NCI-H2227 (cell line): ENCODE measurements at regions not wholly inside any gene's neighbourhood (a gene's known extent, or its start where the extent isn't known, plus 50 kb on each side); places are given as distances from the start of the nearest gene placed in this dataset.
"Not testable (repeated sequence)": the region's sequence is repeated elsewhere in the genome, so short reads cannot be mapped to it uniquely, and the experiment has no call there.

Source experiments
- DNase-seq: peaks from one replicate; lab custom pipeline; 2025; ENCODE audit not compliant: unreplicated experiment; lab: John Stamatoyannopoulos, UW

DNA sequence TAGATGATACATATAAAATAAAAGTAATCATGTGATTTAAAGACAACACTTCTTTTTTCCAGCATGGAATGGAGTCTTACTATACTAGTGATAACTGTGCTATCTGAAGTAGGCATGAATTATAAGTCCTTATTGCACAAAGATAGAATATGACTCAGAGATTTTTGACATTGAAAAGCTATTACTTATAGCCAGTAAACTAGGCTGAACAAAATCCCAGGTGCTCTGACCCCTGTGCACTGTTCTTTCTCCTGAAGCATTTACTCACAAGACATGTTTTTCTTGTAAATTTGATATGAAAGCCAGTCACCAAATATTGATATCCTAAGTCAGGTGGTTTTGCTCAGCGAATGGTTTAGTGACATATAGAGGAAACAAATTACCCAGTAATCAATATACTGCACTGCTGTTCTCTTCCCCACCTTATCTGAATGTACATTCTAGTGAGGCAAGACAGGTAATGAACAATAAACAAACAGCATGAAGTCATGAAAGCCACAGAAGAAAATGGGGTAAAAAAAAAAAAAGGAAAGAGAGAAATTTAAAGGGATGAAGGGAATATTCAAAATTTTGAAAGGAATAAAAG is 1567.0 kb upstream of the SPRY2 start:
- DNase-seq: no peak

DNA sequence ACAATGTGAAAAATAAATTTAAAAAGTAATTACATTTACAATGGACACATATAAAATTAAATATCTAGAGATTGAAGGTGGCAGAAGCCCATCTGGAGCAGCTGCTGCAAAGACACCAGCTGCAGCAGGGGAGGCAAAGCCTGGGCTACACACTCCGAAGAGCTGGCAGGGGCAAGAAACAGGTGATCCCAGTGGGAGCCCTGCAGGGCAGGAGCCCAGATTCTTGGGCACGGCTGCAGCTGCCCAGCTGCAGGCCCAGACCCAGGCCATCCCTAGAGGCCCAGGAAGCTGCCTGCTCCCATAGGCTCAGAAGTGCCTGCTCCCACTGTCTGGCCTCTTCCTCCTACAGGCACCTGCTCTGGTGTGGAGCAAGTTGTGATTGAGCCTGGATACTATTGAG is 1547.9 kb upstream of the SPRY2 start:
- no peak for DNase-seq

DNA sequence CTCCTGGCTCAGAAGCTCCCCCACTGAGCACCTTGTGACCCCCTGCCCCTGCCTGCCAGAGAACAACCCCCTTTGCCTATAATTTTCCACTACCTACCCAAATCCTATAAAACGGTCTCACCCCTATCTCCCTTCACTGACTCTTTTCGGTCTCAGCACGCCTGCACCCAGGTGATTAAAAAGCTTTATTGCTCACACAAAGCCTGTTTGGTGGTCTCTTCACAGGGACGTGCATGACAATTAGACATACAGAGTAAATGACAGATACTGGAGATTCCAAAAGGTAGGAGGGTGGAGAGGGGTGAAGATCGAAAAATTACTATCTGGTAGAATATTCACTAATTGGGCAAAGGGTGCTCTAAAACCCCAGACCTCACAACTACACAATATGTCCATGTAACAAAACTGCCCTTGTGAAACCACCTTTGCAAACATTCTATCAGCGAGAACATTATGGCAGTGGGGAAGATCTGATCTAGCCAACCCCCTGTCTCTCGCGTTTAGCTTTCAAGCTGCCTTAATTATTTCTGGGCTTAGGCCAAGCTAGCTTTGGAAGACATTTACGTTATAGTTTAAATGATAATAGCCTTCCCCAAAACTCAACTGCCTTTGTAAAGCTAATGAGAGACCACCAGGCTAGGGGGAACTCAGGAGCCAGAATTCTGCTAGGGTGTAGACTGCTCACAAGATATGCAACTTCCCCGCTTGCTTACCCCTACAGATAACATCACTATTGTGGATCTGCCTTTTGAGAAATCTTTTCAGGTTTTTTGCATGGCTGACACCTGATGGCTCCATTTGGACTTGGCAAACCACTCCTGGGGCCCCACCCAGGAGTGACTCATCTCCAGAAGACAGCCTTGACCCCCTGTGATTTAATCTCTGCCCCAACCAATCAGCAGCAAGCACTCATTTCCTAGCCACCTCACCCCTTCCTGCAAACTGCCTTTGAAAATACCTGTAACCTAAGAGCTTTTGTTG is 1534.0 kb upstream of the SPRY2 start:
- DNase-seq: no peak

DNA sequence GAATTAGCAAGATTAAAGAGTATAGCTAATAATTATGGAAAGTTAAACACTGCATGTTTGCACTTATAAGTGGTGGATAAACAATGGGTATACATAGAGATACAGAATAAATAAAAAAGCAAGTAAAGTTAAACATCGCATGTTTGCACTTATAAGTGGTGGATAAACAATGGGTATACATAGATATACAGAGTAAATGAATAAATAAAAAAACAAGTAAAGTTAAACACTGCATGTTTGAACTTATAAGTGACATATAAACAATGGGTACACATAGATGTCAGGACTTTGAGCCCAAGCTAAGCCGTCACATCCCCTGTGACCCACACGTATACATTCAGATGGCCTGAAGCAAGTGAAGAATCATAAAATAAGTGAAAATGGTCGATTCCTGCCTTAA is 1533.3 kb upstream of the SPRY2 start:
- no peak for DNase-seq

DNA sequence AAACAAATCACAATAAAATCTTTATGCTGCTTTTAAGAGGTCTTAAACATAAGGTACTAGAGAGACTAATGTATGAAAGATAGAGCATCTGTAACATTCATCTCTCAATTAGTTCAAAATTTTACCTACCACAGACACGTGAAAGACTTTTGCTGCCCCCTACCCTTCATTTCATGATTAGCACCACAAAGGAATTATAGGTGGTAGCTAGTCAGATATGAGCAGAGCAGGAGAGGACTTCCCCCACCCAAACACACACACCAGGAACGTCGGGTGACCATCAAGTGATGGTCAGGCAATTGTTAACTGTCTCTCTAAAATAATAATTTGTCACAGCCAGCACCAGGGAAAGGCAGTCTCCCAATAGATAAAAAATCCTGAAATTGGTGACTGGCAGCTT is 1531.7 kb upstream of the SPRY2 start:
- no peak for DNase-seq

DNA sequence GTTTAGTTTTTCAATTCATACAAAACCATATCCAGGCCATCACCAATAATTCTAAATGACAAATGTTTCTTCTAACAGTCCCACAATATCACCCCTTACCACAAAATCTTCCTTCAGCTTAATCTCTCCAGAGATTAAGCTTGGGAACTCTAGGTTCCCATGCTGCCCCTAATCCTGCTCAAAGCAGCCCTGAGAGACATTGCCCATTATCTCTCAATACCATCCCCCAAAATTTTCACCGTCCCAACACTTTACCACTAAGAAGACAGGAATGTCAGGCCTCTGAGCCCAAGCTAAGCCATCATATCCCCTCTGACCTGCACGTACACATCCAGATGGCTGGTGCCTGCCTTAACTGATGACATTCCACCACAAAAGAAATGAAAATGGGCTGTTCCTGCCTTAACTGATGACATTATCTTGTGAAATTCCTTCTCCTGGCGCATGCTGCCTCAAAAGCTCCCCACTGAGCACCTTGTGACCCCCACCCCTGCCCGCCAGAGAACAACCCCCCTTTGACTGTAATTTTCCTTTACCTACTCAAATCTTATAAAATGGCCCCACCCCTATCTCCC is 1530.9 kb upstream of the SPRY2 start:
- not testable (repeated sequence) for DNase-seq

DNA sequence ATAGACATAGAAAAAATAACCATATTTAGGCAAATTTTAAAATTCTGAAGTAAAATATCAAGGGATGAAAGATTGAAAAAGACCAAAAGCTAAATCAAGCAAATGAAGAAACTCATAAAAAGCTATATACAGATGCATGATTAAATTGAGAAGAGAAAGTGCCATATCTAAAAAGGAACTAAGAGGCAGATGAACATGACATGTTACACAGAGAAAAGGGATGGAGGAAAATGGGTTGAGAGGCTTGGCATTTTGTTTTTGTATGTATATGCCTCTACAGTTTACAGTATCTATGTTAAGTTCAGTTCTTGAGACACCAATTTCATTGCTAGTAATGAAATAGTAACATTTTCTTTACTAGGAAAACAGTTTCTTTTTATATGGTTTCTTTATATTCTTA is 1507.4 kb upstream of the SPRY2 start:
- no peak for DNase-seq

DNA sequence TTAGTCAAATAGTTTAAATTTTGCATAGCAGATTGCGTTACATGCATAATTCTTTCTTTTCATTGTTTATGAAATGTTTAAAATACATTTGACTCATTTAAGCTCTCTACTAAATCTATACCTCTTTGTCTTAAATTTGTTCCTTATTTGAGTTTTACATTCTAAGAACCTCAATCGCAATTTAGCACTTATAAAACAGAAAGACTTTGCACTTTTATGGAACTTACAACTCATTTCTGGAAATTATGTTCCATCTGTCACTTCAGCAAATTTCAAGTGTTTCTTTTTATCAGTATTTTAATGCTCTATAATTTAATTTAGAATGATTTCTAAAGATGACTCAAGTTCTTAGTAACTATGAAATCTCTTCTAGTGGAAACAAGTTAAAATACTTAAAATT is 1505.8 kb upstream of the SPRY2 start:
- DNase-seq: no peak

DNA sequence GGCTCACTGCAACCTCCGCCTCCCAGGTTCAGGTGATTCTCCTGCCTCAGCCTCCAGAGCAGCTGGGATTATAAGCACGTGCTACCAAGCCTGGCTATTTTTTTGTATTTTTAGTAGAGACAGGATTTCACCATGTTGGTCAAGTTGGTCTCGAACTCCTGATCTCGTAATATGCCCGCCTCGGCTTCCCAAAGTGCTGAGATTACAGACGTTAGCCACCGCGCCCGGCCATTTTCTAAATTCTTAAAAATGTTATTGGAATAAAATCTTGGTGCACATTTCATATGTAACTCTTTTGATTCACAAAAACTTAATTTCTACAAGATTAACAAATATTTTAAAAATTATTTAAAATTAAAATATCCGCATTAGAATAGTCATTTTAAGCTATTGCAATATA is 1480.3 kb upstream of the SPRY2 start:
- DNase-seq: no peak

DNA sequence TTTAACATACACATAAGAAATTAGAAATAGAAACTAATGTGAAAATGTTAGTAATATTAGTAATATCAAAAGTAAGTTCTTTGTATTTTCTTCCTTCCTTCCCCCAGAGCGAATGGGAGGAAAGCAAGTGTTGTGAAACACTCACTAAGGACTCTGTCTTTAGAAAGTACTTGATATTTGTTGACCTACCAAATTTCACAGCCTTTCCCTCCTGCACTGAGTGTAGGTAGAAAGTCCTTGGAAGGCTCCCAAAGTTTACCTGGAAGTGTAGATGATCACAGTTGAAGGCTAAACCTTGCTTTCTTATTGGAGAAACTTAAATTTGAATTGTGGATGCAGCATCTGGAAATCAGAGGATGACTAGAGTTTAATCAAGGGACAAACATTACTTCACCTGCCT is 1459.5 kb upstream of the SPRY2 start:
- no peak for DNase-seq

DNA sequence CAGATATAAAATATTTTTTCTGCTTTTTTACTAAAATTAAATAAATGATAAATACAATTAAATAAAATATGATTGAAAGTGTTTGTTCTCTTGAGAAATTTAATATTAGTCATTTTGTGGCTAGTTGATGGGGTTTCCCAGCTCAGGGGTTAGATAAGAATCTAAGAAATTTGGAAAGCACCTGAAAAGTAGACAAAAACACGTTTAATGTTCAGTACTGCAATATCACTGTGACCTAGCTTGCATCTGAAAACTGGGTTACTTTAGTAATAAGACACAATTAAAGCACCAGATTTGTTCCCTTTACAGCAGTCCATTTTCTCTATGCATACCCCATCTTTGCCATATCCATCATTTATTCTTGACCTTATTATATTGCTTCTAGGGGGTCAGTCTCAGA is 1454.8 kb upstream of the SPRY2 start:
- no peak for DNase-seq

DNA sequence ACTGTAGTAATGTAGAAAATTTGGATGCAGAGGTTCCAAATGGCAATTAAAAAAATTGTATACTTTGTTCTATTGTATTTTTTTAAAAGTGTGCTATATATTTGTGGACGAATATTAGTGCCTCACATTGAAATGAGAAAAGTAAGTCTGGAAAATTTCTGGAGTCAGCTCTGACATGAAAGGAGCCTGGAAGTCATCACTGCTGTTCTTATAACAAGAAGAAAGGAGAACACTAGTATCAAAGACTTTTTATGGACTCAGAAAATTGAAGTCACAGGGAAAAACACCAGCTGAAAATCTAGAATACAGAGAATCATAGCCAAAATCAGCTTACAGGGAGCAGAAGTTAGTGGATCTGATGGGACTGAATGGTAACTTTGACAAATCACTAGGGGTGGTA is 1450.7 kb upstream of the SPRY2 start:
- no peak for DNase-seq

DNA sequence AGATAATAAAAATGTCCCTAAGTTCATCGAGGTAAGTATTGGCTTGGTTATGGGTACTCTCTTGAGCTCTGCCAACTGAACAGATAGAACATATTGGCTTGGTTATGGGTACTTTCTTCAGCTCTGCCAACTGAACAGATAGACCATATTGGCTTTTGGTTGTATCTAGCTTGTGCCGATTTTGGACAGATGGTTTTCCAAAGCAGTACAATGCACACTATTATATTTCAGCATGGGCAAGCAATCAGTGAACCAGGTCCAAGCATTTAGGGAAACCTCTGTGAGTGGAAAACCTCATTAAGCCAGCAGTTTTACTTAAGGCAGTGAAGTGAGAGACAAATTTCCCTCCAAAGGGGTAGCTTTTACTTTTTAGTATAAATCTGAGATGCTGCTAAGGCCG is 1440.5 kb upstream of the SPRY2 start:
- DNase-seq: no peak

DNA sequence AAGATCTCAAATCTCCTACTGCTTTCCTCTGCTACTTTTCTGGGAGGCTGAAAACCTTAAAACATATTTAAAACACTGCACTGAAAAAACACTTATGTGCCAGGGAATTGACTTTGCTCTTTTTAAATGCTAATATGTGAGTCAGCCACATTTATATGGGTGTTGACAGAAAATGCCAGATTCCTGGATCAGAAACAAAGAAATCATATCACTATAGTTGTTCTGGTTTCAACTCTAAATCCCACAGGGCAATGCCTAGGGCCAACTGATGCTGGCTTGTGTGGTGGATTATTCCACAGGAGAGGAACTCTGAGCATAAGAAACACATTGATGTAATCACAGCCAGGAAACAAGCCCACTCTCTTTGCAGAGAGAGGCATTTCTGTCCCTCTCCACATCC is 1439.0 kb upstream of the SPRY2 start:
- no peak for DNase-seq

DNA sequence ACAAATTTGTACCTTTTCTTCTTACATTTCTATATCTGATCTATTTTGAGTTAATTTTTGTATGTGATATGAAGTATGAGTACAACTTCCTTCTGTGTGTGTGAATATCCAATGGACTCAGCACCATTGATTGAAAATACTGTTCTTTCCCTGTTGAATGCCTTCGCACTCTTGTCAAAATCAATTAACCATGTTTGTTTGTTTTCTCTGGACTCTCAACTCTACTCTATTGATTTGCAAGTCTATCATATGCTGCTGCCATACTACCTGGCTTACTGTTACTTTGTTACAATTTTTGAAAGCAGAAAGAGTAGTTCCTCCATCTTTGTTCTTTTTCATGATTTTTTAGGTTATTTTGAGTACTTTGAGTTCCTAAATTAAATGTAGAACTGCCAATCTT is 1437.4 kb upstream of the SPRY2 start:
- DNase-seq: no peak

DNA sequence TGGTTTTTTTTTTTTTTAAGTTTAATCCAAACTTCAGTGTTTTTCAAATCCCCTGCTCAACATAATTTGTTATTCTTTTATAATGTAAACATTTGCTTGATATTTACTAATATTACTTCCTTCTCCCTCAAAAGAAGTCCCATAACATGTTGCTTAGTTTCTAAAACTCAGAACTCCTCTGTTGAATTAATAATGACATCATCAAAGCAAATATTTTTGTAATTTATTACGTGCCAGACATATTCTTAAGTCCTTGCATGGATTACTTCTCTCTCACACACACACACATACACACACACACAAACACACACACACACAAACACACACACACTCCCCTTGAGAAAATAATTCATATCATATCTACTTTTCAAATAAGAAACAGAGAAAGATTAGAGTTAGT is 1432.3 kb upstream of the SPRY2 start:
- DNase-seq: no peak

DNA sequence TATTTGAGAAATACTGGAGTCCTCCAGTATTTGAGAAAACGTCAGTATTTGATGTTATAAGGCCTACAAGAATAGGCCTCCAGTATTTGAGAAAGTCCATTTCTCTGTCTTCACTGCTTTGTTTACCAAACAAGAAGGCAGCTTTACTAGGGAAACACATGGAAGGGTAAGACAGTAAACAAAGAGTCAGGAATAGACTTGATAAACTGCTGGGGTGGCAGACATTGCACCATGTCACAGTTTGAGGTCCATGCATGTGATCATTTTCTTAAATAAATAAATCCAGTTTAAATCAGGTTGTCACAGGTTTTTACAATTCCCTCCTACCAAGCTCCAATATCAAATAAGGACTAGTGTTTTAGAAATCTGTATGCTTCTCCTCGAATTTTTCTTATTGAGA is 1431.0 kb upstream of the SPRY2 start:
- no peak for DNase-seq

DNA sequence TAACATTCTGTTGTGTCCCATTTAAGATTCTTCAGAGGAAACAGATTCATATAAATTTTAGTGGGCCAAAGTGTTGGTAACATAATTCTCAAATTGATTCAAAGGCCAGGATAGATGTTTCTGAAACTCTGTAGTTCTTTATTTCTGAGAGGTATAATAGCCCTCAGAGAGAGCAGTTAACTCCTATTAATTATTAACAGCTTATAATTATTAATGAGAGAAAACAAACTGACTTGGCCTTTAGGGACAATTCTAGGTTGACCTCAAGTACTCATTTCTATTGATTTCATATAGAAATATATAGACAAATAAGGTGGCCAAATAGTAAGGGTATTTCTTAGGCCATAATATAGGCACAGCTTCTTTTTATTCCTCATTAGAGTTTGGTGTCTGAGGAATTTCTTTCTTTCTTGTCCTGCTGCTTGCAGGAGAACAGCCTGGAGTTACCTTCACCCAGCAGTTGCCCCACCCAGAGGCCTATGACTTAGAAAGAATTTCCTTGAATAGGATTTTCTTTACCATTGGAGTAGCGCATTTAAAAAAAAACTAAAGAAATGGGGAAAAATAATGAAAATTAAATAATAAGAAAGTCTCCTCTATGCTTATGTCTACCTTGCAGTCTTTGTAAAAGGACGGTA is 1430.1 kb upstream of the SPRY2 start:
- DNase-seq: no peak

DNA sequence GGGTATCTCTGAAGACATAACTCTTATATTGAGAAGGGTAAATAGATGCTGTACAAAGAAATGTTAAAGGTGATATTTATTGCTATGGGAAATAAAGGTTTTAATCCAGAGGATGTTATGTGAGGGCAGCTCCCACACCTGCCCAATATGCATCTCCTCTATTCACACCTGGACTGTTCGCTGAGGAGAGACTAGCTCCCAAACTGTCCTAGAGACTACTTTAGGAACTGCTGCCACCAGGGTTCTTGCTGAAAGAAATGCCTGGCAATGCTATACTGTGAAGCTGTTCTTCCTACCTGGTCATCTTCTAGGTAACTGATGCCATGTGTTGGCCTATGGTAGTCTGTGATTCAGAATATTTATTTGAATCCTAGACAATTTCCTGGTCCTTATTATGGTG is 1421.5 kb upstream of the SPRY2 start:
- DNase-seq: no peak

DNA sequence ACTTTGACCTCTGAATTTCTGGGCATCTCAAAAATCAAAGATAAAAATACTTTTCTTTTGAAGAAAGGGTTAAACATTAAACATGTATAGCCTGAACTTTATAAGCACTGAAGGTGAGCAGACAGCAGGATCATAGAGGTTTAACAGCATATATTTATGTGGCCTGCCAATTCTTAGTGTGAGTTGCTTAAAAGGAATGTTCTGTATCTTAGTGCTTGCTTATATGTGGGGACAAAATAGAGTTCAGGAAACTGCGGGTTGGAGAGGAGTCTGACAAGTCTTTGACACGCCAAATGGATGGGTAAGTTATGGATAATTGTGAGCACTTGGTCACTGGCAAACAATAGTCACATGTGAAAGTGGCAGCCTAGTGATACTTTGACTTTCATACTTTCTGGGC is 1419.4 kb upstream of the SPRY2 start:
- no peak for DNase-seq

DNA sequence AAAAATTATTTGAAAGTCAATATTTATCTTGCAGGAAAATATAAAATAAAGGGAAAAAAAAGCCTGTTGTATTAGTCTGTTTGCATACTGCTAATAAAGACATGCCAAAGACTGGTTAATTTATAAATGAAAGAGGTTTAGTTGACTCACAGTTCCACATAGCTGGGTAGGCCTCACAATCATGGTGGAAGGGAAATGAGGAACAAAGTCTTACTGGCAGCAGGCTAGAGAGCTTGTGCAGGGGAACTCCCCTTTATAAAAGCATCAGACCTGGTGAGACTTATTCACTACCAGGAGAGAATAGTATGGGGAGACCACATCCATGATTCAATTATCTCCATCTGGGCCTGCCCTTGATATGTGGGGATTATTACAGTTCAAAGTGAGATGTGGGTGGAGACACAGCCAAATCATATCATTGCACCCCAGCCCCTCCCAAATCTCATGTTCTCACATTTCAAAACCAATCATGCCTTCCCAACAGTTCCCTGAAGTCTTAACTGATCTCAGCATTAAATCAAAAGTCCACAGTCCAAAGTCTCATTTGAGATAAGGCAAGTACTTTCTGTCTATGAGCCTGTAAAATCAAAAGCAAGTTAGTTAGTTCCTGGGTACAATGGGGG is 1416.5 kb upstream of the SPRY2 start:
- DNase-seq: no peak
